HG02763 (cell line): ENCODE measurements at regions not wholly inside any gene's neighbourhood (a gene's known extent, or its start where the extent isn't known, plus 50 kb on each side); places are given as distances from the start of the nearest gene placed in this dataset.

Experiments used
- ATAC-seq: cut with Tn5 transposase; IDR thresholded peaks from one replicate; pipeline ENCODE4 v1.9.1; 2021; ENCODE audit warnings: mild to moderate bottlenecking, moderate library complexity; ENCODE audit not compliant: unreplicated experiment

- no peak for ATAC-seq
These were observed 117.3 kb upstream of the IRF2BP2 start for GRCh38 chr1:234727018-234727940.

GRCh38 chr1:234726359-234726943 lies 116.5 kb upstream of the IRF2BP2 start:
- no peak for ATAC-seq

GRCh38 chr1:234725177-234726132 lies 115.5 kb upstream of the IRF2BP2 start:
- ATAC-seq, result no peak

GRCh38 chr1:234724516-234725176 lies 114.7 kb upstream of the IRF2BP2 start:
- no peak for ATAC-seq

GRCh38 chr1:234722904-234723720 lies 113.1 kb upstream of the IRF2BP2 start:
- no peak for ATAC-seq

- ATAC-seq, result no peak
These were observed 112.3 kb upstream of the IRF2BP2 start for GRCh38 chr1:234722270-234722704.

- ATAC-seq, result no peak
These were observed 111.7 kb upstream of the IRF2BP2 start for GRCh38 chr1:234721476-234722269.

GRCh38 chr1:234720709-234721441 lies 110.9 kb upstream of the IRF2BP2 start:
- no peak for ATAC-seq

GRCh38 chr1:234719454-234720251 lies 109.7 kb upstream of the IRF2BP2 start:
- ATAC-seq, result no peak

GRCh38 chr1:234718496-234719453 lies 108.8 kb upstream of the IRF2BP2 start:
- ATAC-seq, result no peak

- no peak for ATAC-seq
These were observed 107.0 kb upstream of the IRF2BP2 start for GRCh38 chr1:234716908-234717375.

GRCh38 chr1:234715252-234716014 lies 105.5 kb upstream of the IRF2BP2 start:
- ATAC-seq, result no peak

- no peak for ATAC-seq
These were observed 103.9 kb upstream of the IRF2BP2 start for GRCh38 chr1:234713859-234714258.

GRCh38 chr1:234713440-234713839 lies 103.5 kb upstream of the IRF2BP2 start:
- no peak for ATAC-seq

- no peak for ATAC-seq
These were observed 102.9 kb upstream of the IRF2BP2 start for GRCh38 chr1:234712891-234713305.
